H1 (cell line): ENCODE measurements at regions not wholly inside any gene's neighbourhood (a gene's known extent, or its start where the extent isn't known, plus 50 kb on each side); places are given as distances from the start of the nearest gene placed in this dataset.

Experiments used
- CTCF ChIA-PET: fragments of 300-600 bp; sonication (Branson Sonifier 250); formaldehyde crosslinking; loops from one replicate; lab custom pipeline; 2021; ENCODE audit not compliant: partially characterized antibody; lab: Charles Lee
- POLR2A ChIA-PET: fragments of 300-600 bp; sonication (Branson Sonifier 250); formaldehyde crosslinking; loops from one replicate; lab custom pipeline; 2021; ENCODE audit warnings: inconsistent platforms; ENCODE audit not compliant: partially characterized antibody; lab: Charles Lee
- DNase-seq, 2 experiments: peaks; one replicate each; pipeline versions ENCODE4 v3.0.0 to v3.0.0-alpha.2; 2010 to 2022; ENCODE audit warnings: low spot score in 2 of 2, low read depth in 1 of 2, mixed read lengths in 1 of 2
- FAIRE-seq: peaks from 2 replicates; lab custom pipeline; 2011; peaks lifted over from hg19 to GRCh38; lab: Jason Lieb, UNC
- H2AFZ ChIP-seq: 2 replicates; pipeline ENCODE4 v1.8.1; 2012; ENCODE audit warnings: low read length, inconsistent platforms
- H2AK5ac ChIP-seq: 2 replicates; pipeline ENCODE4 v1.6.1; 2013; ENCODE audit warnings: low read depth, low read length
- H2BK120ac ChIP-seq: replicated peaks from 2 replicates; pipeline ENCODE3; 2013; ENCODE audit warnings: low read depth, low read length, inconsistent platforms
- H2BK12ac ChIP-seq: 2 replicates; pipeline ENCODE4 v1.6.1; 2013; ENCODE audit warnings: low read depth, low read length
- H2BK15ac ChIP-seq: 2 replicates; pipeline ENCODE4 v1.6.1; 2013; ENCODE audit warnings: low read length
- H2BK20ac ChIP-seq: 2 replicates; pipeline ENCODE4 v1.6.1; 2013; ENCODE audit warnings: low read length
- H2BK5ac ChIP-seq: 2 replicates; pipeline ENCODE4 v1.6.1; 2013; ENCODE audit warnings: low read depth, low read length
- H3K14ac ChIP-seq: 2 replicates; pipeline ENCODE4 v1.6.1; 2013; ENCODE audit warnings: inconsistent platforms; ENCODE audit not compliant: insufficient read length
- H3K18ac ChIP-seq: 2 replicates; pipeline ENCODE4 v1.6.1; 2013; ENCODE audit warnings: low read length; ENCODE audit errors: extremely low read depth
- H3K23ac ChIP-seq: 2 replicates; pipeline ENCODE4 v1.6.1; 2013; ENCODE audit warnings: inconsistent platforms; ENCODE audit not compliant: insufficient read length
- H3K23me2 ChIP-seq: 2 replicates; pipeline ENCODE4 v1.6.1; 2013; ENCODE audit warnings: low read depth, low read length
- H3K27ac ChIP-seq: 2 replicates; pipeline ENCODE4 v1.6.1; 2011; ENCODE audit warnings: low read depth, low read length, inconsistent platforms
- H3K27me3 ChIP-seq, 4 experiments: replicated peaks in 1 of 4; 1 replicate in 1 of 4; 2 replicates in 3 of 4; pipeline versions ENCODE4 v1.6.1 to v1.8.1; 2011 to 2013; ENCODE audit warnings: low read length in 3 of 4, mild to moderate bottlenecking in 3 of 4, inconsistent platforms in 2 of 4, mixed read lengths in 2 of 4, moderate library complexity in 1 of 4; ENCODE audit not compliant: control insufficient read depth in 3 of 4, insufficient read depth in 3 of 4; ENCODE audit errors: extremely low read depth in 1 of 4
- H3K36me3 ChIP-seq, 4 experiments: 2 replicates each; pipeline versions ENCODE4 v1.6.1 to v1.8.1; 2011 to 2013; ENCODE audit warnings: mild to moderate bottlenecking in 4 of 4, low read length in 3 of 4, moderate library complexity in 2 of 4, control low read depth in 1 of 4, inconsistent platforms in 1 of 4; ENCODE audit not compliant: insufficient read depth in 4 of 4, control insufficient read depth in 2 of 4
- H3K4ac ChIP-seq: replicated peaks from 2 replicates; pipeline ENCODE3; 2013; ENCODE audit warnings: low read length, low read depth, mixed read lengths, inconsistent platforms; ENCODE audit not compliant: insufficient read length
- H3K4me1 ChIP-seq, 4 experiments: replicated peaks in 1 of 4; 1 replicate in 1 of 4; 2 replicates in 3 of 4; pipeline versions ENCODE4 v1.6.1 to v1.8.1; 2011 to 2013; ENCODE audit warnings: low read length in 3 of 4, inconsistent platforms in 2 of 4, mixed read lengths in 1 of 4; ENCODE audit not compliant: insufficient read depth in 4 of 4, control insufficient read depth in 3 of 4
- H3K4me2 ChIP-seq, 2 experiments: 2 replicates each; pipeline versions ENCODE4 v1.6.1 to v1.8.1; 2011 to 2013; ENCODE audit warnings: low read depth in 2 of 2, low read length in 2 of 2, control low read depth in 1 of 2, inconsistent platforms in 1 of 2, mild to moderate bottlenecking in 1 of 2; ENCODE audit not compliant: insufficient read depth in 1 of 2
- H3K4me3 ChIP-seq, 4 experiments: fragments of 200-600, 300-600 bp in 1 of 4; sonication (generic), shearing (Covaris generic), sonication (Bioruptor Twin) in 1 of 4; 2 replicates each; pipeline versions ENCODE4 v1.5.1 to v1.8.1; 2011 to 2016; ENCODE audit warnings: low read length in 4 of 4, low read depth in 3 of 4, control low read depth in 2 of 4, inconsistent platforms in 2 of 4, mild to moderate bottlenecking in 2 of 4, mixed read lengths in 1 of 4, moderate library complexity in 1 of 4; ENCODE audit not compliant: insufficient read depth in 2 of 4; ENCODE audit errors: extremely low read depth in 1 of 4
- H3K56ac ChIP-seq: replicated peaks from 2 replicates; pipeline ENCODE3; 2013; ENCODE audit warnings: low read depth, mild to moderate bottlenecking, mixed read lengths, low read length, inconsistent platforms; ENCODE audit not compliant: insufficient read length
- H3K79me1 ChIP-seq: 2 replicates; pipeline ENCODE4 v1.6.1; 2013; ENCODE audit warnings: low read depth, low read length, control low read depth
- H3K79me2 ChIP-seq, 2 experiments: 2 replicates each; pipeline versions ENCODE4 v1.6.1 to v1.8.1; 2012 to 2013; ENCODE audit warnings: low read length in 2 of 2, mild to moderate bottlenecking in 2 of 2, inconsistent platforms in 1 of 2; ENCODE audit not compliant: insufficient read depth in 2 of 2, control insufficient read depth in 1 of 2
- H3K9ac ChIP-seq, 4 experiments: replicated peaks in 1 of 4; 1 replicate in 1 of 4; 2 replicates in 3 of 4; pipeline versions ENCODE4 v1.6.1 to v1.8.1; 2011 to 2013; ENCODE audit warnings: low read depth in 3 of 4, low read length in 3 of 4, control low read depth in 2 of 4, mild to moderate bottlenecking in 2 of 4, moderate library complexity in 2 of 4, inconsistent platforms in 1 of 4; ENCODE audit errors: extremely low read depth in 1 of 4
- H3K9me3 ChIP-seq, 2 experiments: 2 replicates each; pipeline versions ENCODE4 v1.6.1 to v1.8.1; 2012 to 2013; ENCODE audit warnings: mild to moderate bottlenecking in 2 of 2, moderate library complexity in 2 of 2, control low read depth in 1 of 2, inconsistent platforms in 1 of 2, low read depth in 1 of 2, low read length in 1 of 2, mixed read lengths in 1 of 2; ENCODE audit not compliant: insufficient read depth in 2 of 2
- H4K20me1 ChIP-seq, 2 experiments: replicated peaks in 1 of 2; 2 replicates each; pipeline versions ENCODE3 to v1.8.1; 2011 to 2013; ENCODE audit warnings: inconsistent platforms in 2 of 2, low read length in 2 of 2, mild to moderate bottlenecking in 1 of 2; ENCODE audit not compliant: insufficient read depth in 2 of 2, control insufficient read depth in 1 of 2
- H4K5ac ChIP-seq: 2 replicates; pipeline ENCODE4 v1.6.1; 2013; ENCODE audit warnings: low read length, low read depth, mixed read lengths, inconsistent platforms; ENCODE audit not compliant: insufficient read length
- H4K8ac ChIP-seq: 2 replicates; pipeline ENCODE4 v1.8.0; 2013; ENCODE audit warnings: mild to moderate bottlenecking, moderate library complexity, low read length, inconsistent platforms; ENCODE audit not compliant: insufficient read depth; ENCODE audit errors: extremely low read depth
- H4K91ac ChIP-seq: replicated peaks from 2 replicates; pipeline ENCODE3; 2013; ENCODE audit warnings: low read length, mixed read lengths, inconsistent platforms; ENCODE audit not compliant: insufficient read length
- JUND ChIP-seq: IDR thresholded peaks from 2 replicates; pipeline ENCODE4 v1.6.1; 2011; ENCODE audit warnings: mild to moderate bottlenecking, improper control_type of control experiment, low read length
- TAF1 ChIP-seq: IDR thresholded peaks from 2 replicates; pipeline ENCODE4 v1.6.1; 2011; ENCODE audit warnings: mild to moderate bottlenecking, low read depth, low read length
- WGBS, 2 experiments: shearing (Covaris generic) in 1 of 2; methylation state at CpG; one replicate each; pipeline versions ENCODE4 v1.1.6 to v1.1.7; 2013 to 2015; ENCODE audit warnings: low lambda C conversion rate in 2 of 2, mixed read lengths in 2 of 2, inconsistent platforms in 1 of 2, low coverage in 1 of 2, missing lambda C conversion rate in 1 of 2; ENCODE audit not compliant: insufficient replicate concordance in 2 of 2, insufficient coverage in 1 of 2, insufficient read length in 1 of 2; ENCODE audit errors: extremely low coverage in 1 of 2, missing lambda C conversion rate in 1 of 2; 5-methylcytosine and 5-hydroxymethylcytosine counted together

- 82% methylated on average over 8 of the region's 8 CpGs; no CpG with 5 or more reads in 1 of the 2 experiments for WGBS, 2 experiments
- H4K91ac ChIP-seq: no peak overlapping the region
- POLR2A ChIA-PET: interaction anchor here (1.0 kb wide), 1 partner anchor 61 kb away, joined by 3 read pairs; no protein-coding TSS in a partner anchor
These were observed 140.0 kb downstream of the LINC00237 start for GRCh38 chr20:20966171-20966570.

More at GRCh38 chr20:20966171-20966570, 140.0 kb downstream of the LINC00237 start:
- TF ChIP-seq JUND (no peak), TAF1 (no peak)
- Histone ChIP-seq H3K27me3 (no peaks in the 10 kb centered on the region), H3K9ac (no peak overlapping the region), H3K79me2 (no peaks in the 10 kb centered on the region), H4K5ac (no peak overlapping the region), H2BK15ac (no peak overlapping the region), H3K27ac (no peak overlapping the region), H3K23ac (no peak overlapping the region), H3K56ac (no peak overlapping the region), H2BK120ac (no peak overlapping the region), H3K79me1 (no peaks in the 10 kb centered on the region), H4K8ac (no peak overlapping the region), H3K14ac (no peak overlapping the region), H3K4ac (no peak overlapping the region), H2BK12ac (no peak overlapping the region), H3K4me3 (no peak overlapping the region), H3K4me2 (no peak overlapping the region), H4K20me1 (no peaks in the 10 kb centered on the region), H2BK20ac (no peak overlapping the region), H3K18ac (no peak overlapping the region), H3K36me3 (no peaks in the 10 kb centered on the region), H3K4me1 (peaks cover 0 to 8% (median 2%) of the 10 kb centered on the region in 4 experiments; a peak in 1 of 7 replicates), H3K9me3 (no peaks in the 10 kb centered on the region), H2BK5ac (no peak overlapping the region), H2AK5ac (no peak overlapping the region), H3K23me2 (no peaks in the 10 kb centered on the region; the same call in 1 of the 2 replicates), H2AFZ (no peak overlapping the region)
- CTCF ChIA-PET: interaction anchor here (0.8 to 1.6 kb wide), 4 partner anchors 69 to 142 kb away, joined by 3 to 4 read pairs (median 3); no protein-coding TSS in a partner anchor
- DNase-seq: no peak
- FAIRE-seq: no peak
